Esophagus squamous epithelium (tissue), 5 donors: ENCODE measurements at regions not wholly inside any gene's neighbourhood (a gene's known extent, or its start where the extent isn't known, plus 50 kb on each side); places are given as distances from the start of the nearest gene placed in this dataset.

ENCODE experiments used
- DNase-seq: peaks from one replicate; lab custom pipeline; 2025; lab: John Stamatoyannopoulos, UW
- H3K27ac ChIP-seq, 4 donors: fragments of 200-600 bp; sonication (generic); one replicate each; pipeline ENCODE4 v1.5.1; 2016 to 2019; ENCODE audit warnings: mild to moderate bottlenecking in 1 of 4
- H3K27me3 ChIP-seq, 4 donors: fragments of 200-600 bp; sonication (generic); 1 replicate in 3 of 4; 2 replicates in 1 of 4; pipeline versions ENCODE4 v1.5.1 to v1.6.0; 2017 to 2021; ENCODE audit warnings: antibody characterized with exemption in 1 of 4
- H3K36me3 ChIP-seq, 3 donors: fragments of 200-600 bp; sonication (generic); one replicate each; pipeline ENCODE4 v1.5.1; 2016 to 2019
- H3K4me1 ChIP-seq, 3 donors: fragments of 200-600 bp; sonication (generic); one replicate each; pipeline ENCODE4 v1.5.1; 2017 to 2019
- H3K4me3 ChIP-seq, 4 donors: fragments of 200-600 bp; sonication (generic); 1 replicate in 3 of 4; 2 replicates in 1 of 4; pipeline ENCODE4 v1.5.1; 2016 to 2019; ENCODE audit warnings: mild to moderate bottlenecking in 2 of 4, moderate library complexity in 1 of 4
- H3K9me3 ChIP-seq, 3 donors: fragments of 200-600 bp; sonication (generic); one replicate each; pipeline ENCODE4 v1.5.1; 2016 to 2019
- POLR2A ChIP-seq, 4 donors: fragments of 450-650 bp; IDR thresholded peaks; one replicate each; pipeline ENCODE4 v1.6.1; 2017; ENCODE audit warnings: antibody characterized with exemption in 4 of 4, mild to moderate bottlenecking in 4 of 4, moderate library complexity in 3 of 4
- WGBS, 2 donors: methylation state at CpG; one replicate each; pipeline ENCODE4 v1.1.5; 2018; 5-methylcytosine and 5-hydroxymethylcytosine counted together
- intact Hi-C: fragments of 100-400 bp; cut with DNase I; formaldehyde crosslinking; loops from one replicate; pipeline ENCODE4 v1.15.0; 2022
- TF ChIP-seq, protein P1 (sequence below), 6 experiments: fragments of 450-650 bp in 4 of 6; fragments of 200-600 bp in 2 of 6; sonication (generic) in 2 of 6; IDR thresholded peaks; one replicate each; pipeline ENCODE4 v1.5.1; 2016 to 2019; ENCODE audit warnings: antibody characterized with exemption in 6 of 6, mild to moderate bottlenecking in 4 of 6, moderate library complexity in 4 of 6
- donor health status: DM: yes; HTN: yes; CAD: no.

DNA sequence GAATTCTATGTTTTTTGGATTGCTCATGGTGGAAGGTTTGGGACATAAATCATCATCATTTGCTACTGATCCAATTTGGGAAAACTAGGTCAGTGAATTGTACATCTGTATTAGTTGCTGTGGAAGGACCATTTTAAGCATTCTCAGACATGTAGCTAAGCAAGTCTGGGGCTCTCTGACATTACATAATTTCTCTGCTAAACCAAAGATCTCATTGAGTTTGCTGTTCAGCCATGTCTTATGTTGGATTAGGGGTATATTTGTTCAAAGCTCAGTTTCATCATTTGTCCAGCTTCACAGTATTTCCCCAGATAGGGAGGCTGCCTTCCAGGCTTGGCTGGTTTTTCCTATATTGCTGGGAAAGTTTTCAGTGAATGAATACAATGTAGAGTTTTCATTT lies 399.7 kb downstream of the MTX2 start:
- Histone ChIP-seq H3K4me3 (no peak overlapping the region), H3K27ac (peak overlapping the region in 3 of 4 donors; percentile 1 to 44 (median 30)), H3K36me3 (no peaks in the 10 kb centered on the region), H3K9me3 (no peaks in the 10 kb centered on the region), H3K27me3 (peaks cover 0 to 3% (median 0%) of the 10 kb centered on the region in 4 donors), H3K4me1 (no peaks in the 10 kb centered on the region)
- intact Hi-C loops, result no loop called here
- TF ChIP-seq, protein P1, sequence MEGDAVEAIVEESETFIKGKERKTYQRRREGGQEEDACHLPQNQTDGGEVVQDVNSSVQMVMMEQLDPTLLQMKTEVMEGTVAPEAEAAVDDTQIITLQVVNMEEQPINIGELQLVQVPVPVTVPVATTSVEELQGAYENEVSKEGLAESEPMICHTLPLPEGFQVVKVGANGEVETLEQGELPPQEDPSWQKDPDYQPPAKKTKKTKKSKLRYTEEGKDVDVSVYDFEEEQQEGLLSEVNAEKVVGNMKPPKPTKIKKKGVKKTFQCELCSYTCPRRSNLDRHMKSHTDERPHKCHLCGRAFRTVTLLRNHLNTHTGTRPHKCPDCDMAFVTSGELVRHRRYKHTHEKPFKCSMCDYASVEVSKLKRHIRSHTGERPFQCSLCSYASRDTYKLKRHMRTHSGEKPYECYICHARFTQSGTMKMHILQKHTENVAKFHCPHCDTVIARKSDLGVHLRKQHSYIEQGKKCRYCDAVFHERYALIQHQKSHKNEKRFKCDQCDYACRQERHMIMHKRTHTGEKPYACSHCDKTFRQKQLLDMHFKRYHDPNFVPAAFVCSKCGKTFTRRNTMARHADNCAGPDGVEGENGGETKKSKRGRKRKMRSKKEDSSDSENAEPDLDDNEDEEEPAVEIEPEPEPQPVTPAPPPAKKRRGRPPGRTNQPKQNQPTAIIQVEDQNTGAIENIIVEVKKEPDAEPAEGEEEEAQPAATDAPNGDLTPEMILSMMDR (IDR thresholded peaks at IDR 0.05), result no peak
- TF ChIP-seq POLR2A (IDR thresholded peaks at IDR 0.05), result no peak
- no peak for DNase-seq

DNA sequence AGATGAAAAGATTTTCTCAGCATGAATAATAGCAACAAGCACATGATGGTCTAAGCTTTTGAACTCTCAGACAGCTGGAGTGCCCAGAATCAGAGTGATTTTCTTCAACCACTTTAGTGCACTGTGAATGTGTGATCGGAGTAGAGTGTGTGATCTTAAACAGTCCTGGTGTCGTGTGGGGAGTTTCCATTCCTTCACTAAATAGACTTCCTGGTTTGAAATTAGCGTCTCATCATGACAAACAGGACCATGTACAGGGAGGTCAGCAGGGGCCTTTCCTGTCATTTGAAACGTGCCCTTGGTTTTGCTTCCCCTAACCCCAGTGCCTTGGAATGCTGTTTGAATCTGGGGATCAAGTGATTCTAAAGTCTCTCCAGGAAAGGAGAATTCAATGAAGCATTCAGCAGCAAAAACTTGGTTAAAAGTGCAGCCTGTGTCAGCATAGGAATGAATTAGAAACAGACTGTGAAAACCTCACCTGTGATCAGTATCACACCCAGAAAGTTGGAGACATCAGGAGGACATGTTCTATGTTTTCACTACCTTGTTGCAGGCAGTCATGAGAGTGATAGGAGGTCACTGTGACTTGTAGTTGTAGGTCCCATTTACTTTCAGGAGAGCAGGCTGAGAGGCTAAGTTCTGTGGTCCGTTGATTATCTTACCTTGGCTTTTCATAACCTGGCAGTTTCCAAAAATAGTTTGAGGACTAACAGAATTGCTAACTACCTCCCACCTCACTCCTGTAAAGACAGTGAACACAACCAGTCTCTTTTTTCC lies 400.3 kb downstream of the MTX2 start:
- Histone ChIP-seq H3K4me1 (no peaks in the 10 kb centered on the region), H3K36me3 (no peaks in the 10 kb centered on the region), H3K9me3 (no peaks in the 10 kb centered on the region), H3K4me3 (no peak overlapping the region), H3K27ac (peak overlapping the region in 3 of 4 donors; percentile 1 to 44 (median 30)), H3K27me3 (no peaks in the 10 kb centered on the region)
- intact Hi-C loops, result no loop called here
- no peak for TF ChIP-seq POLR2A (IDR thresholded peaks at IDR 0.05)
- TF ChIP-seq, protein P1 (IDR thresholded peaks at IDR 0.05), result no peak
- DNase-seq, result no peak
- WGBS, 2 donors, result 44 to 45% methylated on average over 5 of the region's 5 CpGs

DNA sequence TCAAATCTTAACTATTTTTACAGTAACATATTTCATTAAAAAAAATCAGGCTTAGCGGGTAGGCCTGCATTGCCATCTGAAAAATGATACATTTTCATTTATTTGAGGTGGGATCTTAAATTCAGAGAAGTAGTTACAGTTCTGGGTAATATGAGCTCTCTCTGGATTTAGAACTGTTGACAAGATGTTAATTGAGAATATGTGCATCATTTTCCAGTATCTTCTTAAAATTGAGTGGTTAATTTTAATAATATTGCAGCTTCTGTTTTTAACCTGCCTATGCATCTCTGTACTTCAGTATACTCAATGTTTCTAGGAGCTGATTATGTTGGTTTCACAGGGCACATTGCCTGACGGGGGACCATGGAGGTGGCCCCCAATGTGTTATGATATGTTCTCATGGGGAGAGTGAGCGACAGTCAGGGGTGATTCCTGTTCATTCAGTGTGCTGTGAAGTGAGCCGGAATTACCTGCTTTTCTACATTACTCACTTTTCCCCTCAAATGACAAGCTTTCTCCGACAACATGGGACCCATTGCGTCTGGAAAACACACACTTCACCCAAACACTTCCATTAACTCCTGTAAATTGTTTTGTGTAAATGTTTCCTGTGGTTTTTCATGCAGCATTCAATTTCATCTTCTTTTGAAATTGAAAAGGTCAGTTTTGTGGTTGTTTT lies 406.2 kb downstream of the MTX2 start:
- H3K27ac ChIP-seq, result no peak overlapping the region
- peaks cover 0 to 6% (median 0%) of the 10 kb centered on the region in 4 donors for H3K27me3 ChIP-seq
- WGBS, 2 donors, result 82 to 83% methylated on average over 6 of the region's 6 CpGs
- intact Hi-C loops, result no loop called here
- no peaks in the 10 kb centered on the region for H3K4me1 ChIP-seq
- H3K4me3 ChIP-seq, result no peak overlapping the region
- no peaks in the 10 kb centered on the region for H3K9me3 ChIP-seq
- DNase-seq, result no peak
- H3K36me3 ChIP-seq, result no peaks in the 10 kb centered on the region
- TF ChIP-seq, protein P1 (IDR thresholded peaks at IDR 0.05), result no peak
- no peak for TF ChIP-seq POLR2A (IDR thresholded peaks at IDR 0.05)

DNA sequence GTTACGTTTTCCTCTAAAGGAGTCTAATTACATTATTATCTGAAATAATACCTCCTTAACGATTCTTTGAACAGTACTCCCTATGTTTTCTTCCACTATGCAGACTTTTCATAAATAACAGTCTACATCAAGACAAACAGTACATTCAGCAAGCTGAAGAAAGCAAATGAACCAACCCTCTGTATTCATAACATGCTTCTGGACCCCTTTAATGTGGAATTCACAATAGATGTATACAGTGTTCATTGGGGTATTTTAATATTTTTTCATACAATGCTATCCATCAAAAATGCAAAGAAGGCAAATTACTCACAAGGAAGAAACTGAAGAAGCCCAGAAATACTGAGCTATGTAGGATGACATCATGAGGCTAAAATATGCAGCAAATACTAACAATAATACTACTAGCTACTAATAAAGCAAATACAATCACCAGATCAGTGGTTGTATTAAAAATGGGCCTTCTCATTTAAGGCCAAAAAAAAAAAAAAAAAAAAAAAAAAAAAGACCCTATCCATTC lies 408.6 kb downstream of the MTX2 start:
- no peaks in the 10 kb centered on the region for H3K9me3 ChIP-seq
- WGBS, 2 donors, result 68 to 70% methylated on average over 2 of the region's 2 CpGs
- no peaks in the 10 kb centered on the region for H3K4me1 ChIP-seq
- no peak overlapping the region for H3K4me3 ChIP-seq
- H3K36me3 ChIP-seq, result no peaks in the 10 kb centered on the region
- peaks cover 0 to 6% (median 0%) of the 10 kb centered on the region in 4 donors for H3K27me3 ChIP-seq
- no peak for DNase-seq
- intact Hi-C loops, result no loop called here
- H3K27ac ChIP-seq, result no peak overlapping the region
- no peak for TF ChIP-seq POLR2A (IDR thresholded peaks at IDR 0.05)

DNA sequence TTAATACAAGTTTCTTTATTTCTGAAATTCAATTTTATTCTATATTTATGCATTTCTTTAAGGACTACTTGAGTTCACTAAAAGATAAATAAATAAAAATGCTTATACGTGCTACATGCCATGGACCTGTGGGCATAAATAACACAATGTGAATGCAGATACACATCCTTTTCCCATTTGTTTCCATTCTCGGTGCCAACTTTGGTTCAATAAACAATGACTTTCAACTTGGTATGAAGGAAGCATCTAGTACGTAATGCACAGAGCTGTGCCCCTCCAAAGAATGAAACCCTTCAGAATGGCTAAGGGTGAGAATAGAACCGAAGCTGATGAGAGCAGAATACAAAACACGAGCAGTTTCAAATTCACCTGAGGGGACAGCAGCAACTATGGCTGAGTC lies 409.3 kb downstream of the MTX2 start:
- no peak for DNase-seq

More for the DNA sequence above, 409.3 kb downstream of the MTX2 start:
- Histone ChIP-seq H3K4me3 (no peak overlapping the region), H3K9me3 (no peaks in the 10 kb centered on the region), H3K4me1 (no peaks in the 10 kb centered on the region), H3K27ac (no peak overlapping the region), H3K27me3 (peaks cover 0 to 6% (median 0%) of the 10 kb centered on the region in 4 donors), H3K36me3 (no peaks in the 10 kb centered on the region)
- 70 to 83% methylated on average over 5 of the region's 5 CpGs for WGBS, 2 donors
- intact Hi-C loops, result no loop called here
- TF ChIP-seq POLR2A (IDR thresholded peaks at IDR 0.05), result no peak
- TF ChIP-seq, protein P1 (IDR thresholded peaks at IDR 0.05), result no peak
